GF-D8 (cell line): ENCODE measurements at regions not wholly inside any gene's neighbourhood (a gene's known extent, or its start where the extent isn't known, plus 50 kb on each side); places are given as distances from the start of the nearest gene placed in this dataset.

ENCODE experiments used
- DNase-seq: peaks from one replicate; lab custom pipeline; 2025; lab: John Stamatoyannopoulos, UW

DNA sequence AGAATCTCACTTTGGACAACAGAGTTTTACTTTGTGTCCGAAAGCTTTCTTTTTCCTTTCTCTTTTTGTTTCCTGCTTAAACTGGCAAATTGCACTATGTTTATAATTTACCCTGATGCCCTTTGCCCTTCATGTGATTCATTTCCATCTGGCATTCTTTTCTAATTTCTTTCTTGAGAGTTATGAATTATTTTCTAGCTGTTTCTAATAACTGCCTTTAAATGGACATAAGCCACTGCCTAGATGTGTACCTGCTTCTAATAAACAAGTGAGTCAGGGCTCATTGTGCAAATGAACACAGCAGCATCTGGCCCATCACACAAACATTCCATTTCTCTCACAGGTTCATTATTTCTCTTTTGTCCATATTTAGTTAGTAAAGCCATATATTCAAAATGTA is 242.3 kb upstream of the GPRIN3 start:
- DNase-seq, result no peak

DNA sequence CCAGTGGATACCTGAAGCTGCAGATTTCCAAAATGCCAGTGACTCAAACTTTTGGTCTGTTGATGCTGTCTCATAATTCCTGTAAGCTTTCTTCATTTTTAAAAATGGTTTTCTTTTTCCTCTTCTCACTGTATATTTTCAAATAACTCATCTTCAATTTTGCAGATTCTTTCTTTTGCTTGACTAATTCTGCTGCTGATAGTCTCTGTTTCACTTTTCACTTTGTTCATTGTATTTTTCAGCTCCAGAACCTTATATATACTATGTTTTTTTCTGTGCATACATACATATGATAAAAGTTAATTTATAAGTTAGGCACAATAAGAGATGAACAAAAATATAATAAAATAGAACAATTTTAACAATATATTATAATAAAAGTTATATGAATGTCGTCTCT is 237.7 kb upstream of the GPRIN3 start:
- no peak for DNase-seq

DNA sequence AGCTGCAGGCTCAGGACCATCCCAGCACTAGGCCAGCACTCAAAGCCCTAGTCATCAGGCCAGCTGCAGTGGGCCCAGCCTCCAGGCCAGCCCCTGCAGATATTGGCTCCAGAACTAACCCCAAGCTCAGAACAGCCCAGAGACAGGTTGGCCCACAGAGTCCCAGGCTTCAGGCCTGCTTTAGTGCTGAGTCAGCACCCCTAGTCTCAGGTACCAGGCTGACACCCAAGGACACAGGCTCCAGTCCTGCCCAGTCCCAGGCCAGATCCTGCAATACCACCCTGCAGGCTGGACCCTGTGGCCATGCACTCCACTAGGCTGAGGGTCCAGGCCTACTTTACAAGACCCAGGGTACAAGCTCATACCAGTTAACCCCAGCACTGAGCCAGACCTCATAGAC is 234.4 kb upstream of the GPRIN3 start:
- no peak for DNase-seq

GRCh38 chr4:89539797-89540711 is 232.5 kb upstream of the GPRIN3 start:
- DNase-seq, result no peak

DNA sequence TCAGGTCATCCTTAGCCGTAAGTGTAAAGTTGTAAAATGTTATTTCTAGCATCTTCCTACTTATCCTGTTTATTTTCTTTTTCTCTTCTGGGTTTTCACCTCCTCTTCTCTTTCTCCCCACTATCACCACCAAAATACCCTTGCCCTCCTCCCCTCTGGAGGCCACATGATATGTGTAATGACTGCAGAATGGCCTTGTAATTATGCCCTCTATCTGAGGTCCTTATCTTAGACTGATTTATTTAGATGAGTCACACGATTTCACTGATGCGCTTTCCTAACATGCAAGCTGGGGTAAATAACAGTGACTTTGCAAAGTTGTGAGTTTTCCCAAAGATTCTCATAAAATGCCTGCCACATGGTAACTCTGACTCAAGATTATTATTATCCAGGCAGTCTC is 231.8 kb upstream of the GPRIN3 start:
- DNase-seq, result no peak

DNA sequence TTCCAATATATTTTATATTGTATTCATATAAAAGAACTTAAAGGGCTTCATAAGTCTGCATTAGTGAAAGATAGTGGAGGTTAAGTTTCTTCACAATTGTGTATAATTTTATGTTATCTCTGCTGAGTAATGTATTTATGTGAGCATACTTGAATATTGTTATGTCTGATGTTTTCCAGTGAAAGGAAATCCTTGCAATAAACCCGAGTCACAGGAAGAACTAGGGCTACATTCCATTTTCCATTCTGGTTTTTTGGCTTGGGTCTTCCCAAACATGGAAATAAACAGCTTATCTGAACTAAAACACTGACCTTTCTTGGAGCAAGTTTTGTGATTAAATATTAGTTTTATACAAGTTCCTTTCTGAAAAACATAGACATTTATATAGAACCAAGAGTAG is 231.3 kb upstream of the GPRIN3 start:
- no peak for DNase-seq

DNA sequence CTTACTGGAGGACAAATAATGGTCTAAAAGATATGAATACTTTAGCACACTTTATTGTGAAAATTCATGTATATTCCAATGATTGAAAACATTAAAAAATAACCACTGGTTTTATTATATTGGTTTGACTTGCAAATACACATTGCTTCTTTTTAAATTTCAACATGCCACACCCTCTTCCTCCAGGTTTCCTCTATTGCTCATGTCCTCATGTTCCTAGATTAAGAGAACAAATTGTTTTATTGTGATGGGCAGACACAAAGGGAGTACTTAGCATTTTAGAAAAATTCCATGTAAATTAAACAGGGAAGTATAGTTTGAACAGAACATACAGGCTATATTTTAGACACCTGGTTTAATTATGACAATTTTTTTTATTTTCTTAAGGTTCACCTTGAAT is 230.6 kb upstream of the GPRIN3 start:
- no peak for DNase-seq

GRCh38 chr4:89537281-89537680 is 229.7 kb upstream of the GPRIN3 start:
- no peak for DNase-seq

- no peak for DNase-seq
These were observed 227.7 kb upstream of the GPRIN3 start for GRCh38 chr4:89535251-89535650.

DNA sequence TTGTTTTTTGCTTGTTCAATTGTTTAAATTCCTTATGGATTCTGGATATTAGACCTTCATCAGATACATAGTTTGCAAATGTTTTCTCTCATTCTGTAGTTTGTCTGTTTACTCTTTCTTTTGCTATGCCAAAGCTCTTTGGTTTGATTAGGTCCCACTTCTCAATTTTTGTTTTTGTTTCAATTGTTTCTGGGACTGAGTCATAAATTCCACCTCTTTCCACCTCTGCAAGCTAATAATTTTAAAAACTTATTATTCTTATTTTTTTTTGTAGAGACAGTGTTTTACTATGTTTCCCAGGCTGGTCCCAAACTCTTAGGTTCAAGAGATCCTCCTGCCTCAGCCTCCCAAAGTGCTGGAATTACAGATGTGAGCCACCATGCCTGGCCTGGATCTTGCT is 226.8 kb upstream of the GPRIN3 start:
- DNase-seq, result no peak

DNA sequence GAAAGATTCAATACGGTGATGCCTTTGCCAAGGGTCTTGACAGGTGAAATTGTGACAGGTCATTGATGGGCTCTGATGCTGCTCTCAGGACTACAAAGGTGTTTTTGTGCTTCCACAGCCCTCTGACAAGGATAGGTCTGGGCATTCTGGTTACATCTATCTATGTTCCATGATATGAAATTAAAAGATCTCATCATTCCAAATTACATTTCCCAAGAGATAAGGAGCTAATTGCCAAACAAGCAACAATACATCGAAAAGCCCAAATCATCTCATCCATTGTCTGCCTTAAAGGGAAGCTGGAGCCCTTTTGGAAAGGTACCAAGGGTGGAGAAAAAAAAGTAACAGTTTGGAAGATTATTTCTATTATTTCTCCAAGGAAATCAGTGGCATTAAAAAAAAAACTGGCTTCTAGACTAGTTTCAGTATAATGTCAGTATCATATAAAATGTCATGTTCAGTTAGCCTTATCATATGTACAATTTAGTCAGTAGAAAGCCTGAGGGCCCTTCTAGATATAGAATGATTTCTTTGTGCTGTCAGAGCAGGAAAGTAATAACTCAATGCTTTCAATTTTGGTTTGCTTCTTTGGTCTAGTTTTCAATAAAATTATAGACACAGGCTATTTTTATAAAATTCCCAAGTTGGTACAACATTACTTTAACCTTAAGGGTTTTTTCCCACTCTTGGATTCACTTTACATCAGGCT is 224.5 kb upstream of the GPRIN3 start:
- no peak for DNase-seq

- no peak for DNase-seq
These were observed 221.0 kb upstream of the GPRIN3 start for GRCh38 chr4:89528526-89529133.

- DNase-seq, result no peak
These were observed 214.2 kb upstream of the GPRIN3 start for GRCh38 chr4:89521826-89522225.

DNA sequence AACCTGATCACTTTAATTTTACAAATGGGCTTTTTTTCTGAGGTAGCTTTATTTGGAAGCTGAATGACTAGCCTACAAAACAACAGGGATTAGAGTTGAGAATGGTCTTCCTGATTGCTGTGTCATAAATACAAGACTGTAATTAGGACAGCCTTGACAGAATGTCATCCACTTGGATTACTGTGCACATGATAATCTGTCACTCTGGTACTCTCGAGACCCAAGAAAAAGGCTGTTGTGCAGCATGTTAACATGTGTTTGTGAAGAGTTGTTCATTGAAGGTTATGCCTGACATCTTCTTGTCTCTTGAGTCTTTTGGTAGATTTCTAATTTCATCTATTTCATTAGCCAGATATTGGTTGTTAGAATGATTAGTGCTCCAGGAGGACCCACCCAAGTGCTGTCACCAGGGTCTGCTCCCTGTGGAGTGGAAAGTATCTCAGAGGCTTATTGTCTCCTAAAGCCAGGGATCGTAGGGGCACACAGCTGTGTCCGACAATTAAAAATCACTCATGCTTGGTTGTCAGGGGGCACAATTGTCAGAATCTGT is 212.2 kb upstream of the GPRIN3 start:
- DNase-seq, result no peak

DNA sequence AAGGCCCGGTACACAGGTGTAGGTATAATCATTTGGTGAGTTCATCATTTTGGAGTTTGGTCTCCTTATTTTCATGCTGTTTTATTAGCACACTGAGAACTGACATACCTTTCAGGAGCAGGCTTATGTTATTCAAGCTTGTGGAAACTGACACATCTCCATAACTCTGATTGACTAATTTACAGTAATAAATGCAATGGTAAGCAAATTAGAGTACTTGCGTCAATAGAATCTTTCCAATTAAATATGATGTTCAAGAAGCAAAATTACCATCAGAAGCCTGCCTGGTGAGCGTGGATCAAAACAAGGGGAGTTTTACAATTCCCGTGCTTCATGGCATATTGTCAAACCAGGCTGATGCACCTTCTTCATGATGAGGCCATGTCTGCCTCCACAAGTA is 210.7 kb upstream of the GPRIN3 start:
- no peak for DNase-seq

GRCh38 chr4:89514811-89515210 is 207.2 kb upstream of the GPRIN3 start:
- DNase-seq, result no peak

- no peak for DNase-seq
These were observed 204.2 kb upstream of the GPRIN3 start for GRCh38 chr4:89511776-89512175.

GRCh38 chr4:89509708-89510281 is 202.2 kb upstream of the GPRIN3 start:
- DNase-seq, result no peak

- no peak for DNase-seq
These were observed 199.4 kb upstream of the GPRIN3 start for GRCh38 chr4:89506866-89507491.

DNA sequence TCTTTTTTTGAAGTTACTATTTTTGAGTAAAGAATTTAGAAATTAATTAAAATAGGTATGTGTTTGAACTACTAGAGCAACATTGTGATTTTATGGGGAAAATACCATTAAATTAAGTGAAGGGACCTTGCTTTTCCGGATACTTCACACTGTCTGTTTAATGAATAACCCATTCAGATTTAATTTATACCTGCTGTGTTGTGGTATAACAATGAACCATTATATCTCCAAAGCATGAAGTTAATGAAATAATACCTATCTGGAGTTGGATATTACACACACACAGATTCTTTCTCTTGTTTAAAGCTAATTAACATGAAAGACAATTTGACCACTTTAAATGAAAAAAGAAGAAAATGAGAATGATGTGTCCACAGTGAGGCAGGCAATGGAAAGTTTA is 195.0 kb upstream of the GPRIN3 start:
- no peak for DNase-seq

DNA sequence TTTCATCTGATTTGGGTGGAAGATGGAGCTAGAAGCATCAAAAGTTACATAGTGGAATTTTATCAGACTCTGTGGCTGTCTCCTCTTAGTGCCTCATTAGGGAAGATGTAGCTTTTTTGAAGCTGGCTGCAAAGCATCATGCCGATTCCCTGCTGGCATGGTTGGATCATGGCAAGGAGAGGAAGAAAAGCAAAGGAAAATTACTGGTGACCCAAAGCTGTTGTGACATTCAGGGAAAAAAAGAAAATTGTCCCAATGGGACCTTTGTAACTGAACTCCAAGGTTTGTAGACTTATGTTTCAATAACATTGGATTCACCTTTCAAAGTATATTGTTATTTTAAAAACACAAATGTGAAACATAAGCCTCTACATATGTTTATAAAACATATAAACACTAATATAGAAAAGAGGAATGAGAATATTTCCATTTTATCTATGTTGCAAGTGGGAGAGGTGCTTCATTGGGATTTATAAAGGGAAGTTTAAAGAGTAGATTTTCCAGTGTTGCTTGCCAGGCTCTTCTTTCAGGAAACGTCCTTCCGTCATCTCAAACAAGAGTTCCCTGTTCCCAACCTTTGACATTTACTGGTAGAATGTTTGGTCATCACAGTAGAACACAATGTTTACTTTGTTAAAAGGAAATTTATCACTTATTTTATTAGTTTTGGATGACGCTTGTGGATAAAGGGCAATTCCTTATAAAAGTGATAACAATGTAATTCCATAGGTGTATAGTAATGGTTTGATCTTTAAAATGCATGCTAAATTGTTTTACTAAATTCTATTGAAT is 190.1 kb upstream of the GPRIN3 start:
- DNase-seq, result no peak
